MM.1S (cell line): ENCODE measurements at regions not wholly inside any gene's neighbourhood (a gene's known extent, or its start where the extent isn't known, plus 50 kb on each side); places are given as distances from the start of the nearest gene placed in this dataset.

Experiments
- DNase-seq: peaks from one replicate; pipeline ENCODE4 v3.0.0-alpha.2; 2015
- H2AFZ ChIP-seq: fragments of 300-600 bp; sonication (generic); 2 replicates; pipeline ENCODE4 v1.6.0; 2016; ENCODE audit warnings: antibody characterized with exemption, low read length
- H3F3A ChIP-seq: fragments of 300-600 bp; sonication (generic); 2 replicates; pipeline ENCODE4 v1.6.1; 2016; ENCODE audit warnings: mild to moderate bottlenecking, antibody characterized with exemption, low read length, moderate library complexity, mixed read lengths; ENCODE audit not compliant: insufficient read depth
- H3K27ac ChIP-seq: fragments of 300-600 bp; sonication (generic); 2 replicates; pipeline ENCODE4 v1.5.1; 2016; ENCODE audit warnings: mild to moderate bottlenecking, low read length
- H3K27me3 ChIP-seq: fragments of 300-600 bp; sonication (generic); replicated peaks from 2 replicates; pipeline ENCODE4 v1.6.0; 2016; ENCODE audit warnings: low read length; ENCODE audit not compliant: insufficient read depth
- H3K36me3 ChIP-seq: fragments of 300-600 bp; sonication (generic); replicated peaks from 2 replicates; pipeline ENCODE4 v1.6.1; 2016; ENCODE audit warnings: mild to moderate bottlenecking, low read length, mixed read lengths; ENCODE audit not compliant: insufficient read depth
- H3K4me1 ChIP-seq: fragments of 300-600 bp; sonication (generic); 2 replicates; pipeline ENCODE4 v1.6.1; 2016; ENCODE audit warnings: low read length, mixed read lengths
- H3K4me2 ChIP-seq: fragments of 300-600 bp; sonication (generic); 2 replicates; pipeline ENCODE4 v1.6.0; 2016; ENCODE audit warnings: low read depth, low read length
- H3K4me3 ChIP-seq: fragments of 300-600 bp; sonication (generic); 2 replicates; pipeline ENCODE4 v1.5.1; 2016; ENCODE audit warnings: low read length, mixed read lengths
- H3K79me2 ChIP-seq: fragments of 300-600 bp; sonication (generic); 2 replicates; pipeline ENCODE4 v1.6.1; 2016; ENCODE audit warnings: mixed run types, low read length, mixed read lengths
- H3K9ac ChIP-seq: fragments of 300-600 bp; sonication (generic); 2 replicates; pipeline ENCODE4 v1.6.1; 2016; ENCODE audit warnings: low read length, mixed read lengths
- H3K9me2 ChIP-seq: fragments of 300-600 bp; sonication (generic); replicated peaks from 2 replicates; pipeline ENCODE4 v1.6.1; 2016; ENCODE audit warnings: mild to moderate bottlenecking, low read length, mixed read lengths; ENCODE audit not compliant: insufficient read depth
- H3K9me3 ChIP-seq: fragments of 300-600 bp; sonication (generic); replicated peaks from 2 replicates; pipeline ENCODE4 v1.6.1; 2016; ENCODE audit warnings: mild to moderate bottlenecking, low read length, mixed read lengths; ENCODE audit not compliant: insufficient read depth
- H4K20me1 ChIP-seq: fragments of 300-600 bp; sonication (generic); 2 replicates; pipeline ENCODE4 v1.6.1; 2016; ENCODE audit warnings: mild to moderate bottlenecking, low read length, moderate library complexity, mixed read lengths; ENCODE audit not compliant: insufficient read depth
- EZH2 ChIP-seq: fragments of 300-600 bp; sonication (generic); optimal IDR thresholded peaks from 2 replicates; pipeline ENCODE3; 2017; ENCODE audit warnings: low read depth, mild to moderate bottlenecking, antibody characterized with exemption, low read length, mixed read lengths
- EZH2phosphoT487 ChIP-seq: fragments of 300-600 bp; sonication (generic); IDR thresholded peaks from 2 replicates; pipeline ENCODE4 v1.6.1; 2018; ENCODE audit warnings: antibody characterized with exemption, low read length
- TF ChIP-seq, protein P1 (sequence below): fragments of 300-600 bp; sonication (generic); IDR thresholded peaks from 2 replicates; pipeline ENCODE4 v1.5.1; 2016; ENCODE audit warnings: antibody characterized with exemption, low read length, mixed read lengths

- no peaks in the 10 kb centered on the region for H3K79me2 ChIP-seq
- H3K36me3 ChIP-seq = no peaks in the 10 kb centered on the region
- no peaks in the 10 kb centered on the region for H3K9me2 ChIP-seq
- no peak for DNase-seq
- H3K27ac ChIP-seq = no peak overlapping the region
- TF ChIP-seq EZH2phosphoT487 (no peak), EZH2 (no peak)
- TF ChIP-seq, protein P1, sequence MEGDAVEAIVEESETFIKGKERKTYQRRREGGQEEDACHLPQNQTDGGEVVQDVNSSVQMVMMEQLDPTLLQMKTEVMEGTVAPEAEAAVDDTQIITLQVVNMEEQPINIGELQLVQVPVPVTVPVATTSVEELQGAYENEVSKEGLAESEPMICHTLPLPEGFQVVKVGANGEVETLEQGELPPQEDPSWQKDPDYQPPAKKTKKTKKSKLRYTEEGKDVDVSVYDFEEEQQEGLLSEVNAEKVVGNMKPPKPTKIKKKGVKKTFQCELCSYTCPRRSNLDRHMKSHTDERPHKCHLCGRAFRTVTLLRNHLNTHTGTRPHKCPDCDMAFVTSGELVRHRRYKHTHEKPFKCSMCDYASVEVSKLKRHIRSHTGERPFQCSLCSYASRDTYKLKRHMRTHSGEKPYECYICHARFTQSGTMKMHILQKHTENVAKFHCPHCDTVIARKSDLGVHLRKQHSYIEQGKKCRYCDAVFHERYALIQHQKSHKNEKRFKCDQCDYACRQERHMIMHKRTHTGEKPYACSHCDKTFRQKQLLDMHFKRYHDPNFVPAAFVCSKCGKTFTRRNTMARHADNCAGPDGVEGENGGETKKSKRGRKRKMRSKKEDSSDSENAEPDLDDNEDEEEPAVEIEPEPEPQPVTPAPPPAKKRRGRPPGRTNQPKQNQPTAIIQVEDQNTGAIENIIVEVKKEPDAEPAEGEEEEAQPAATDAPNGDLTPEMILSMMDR = no peak
- H2AFZ ChIP-seq = no peak overlapping the region
- H3K4me2 ChIP-seq = no peak overlapping the region
- peaks cover 6% of the 10 kb centered on the region; the same call in 1 of the 2 replicates for H3K27me3 ChIP-seq
- no peak overlapping the region for H3K9ac ChIP-seq
- no peaks in the 10 kb centered on the region for H3K9me3 ChIP-seq
- no peaks in the 10 kb centered on the region for H3K4me1 ChIP-seq
- no peak overlapping the region for H3K4me3 ChIP-seq
- no peaks in the 10 kb centered on the region for H4K20me1 ChIP-seq
- H3F3A ChIP-seq = no peaks in the 10 kb centered on the region
Observed at GRCh38 chr4:1556541-1557220, 127.4 kb downstream of the FAM53A start.

DNA sequence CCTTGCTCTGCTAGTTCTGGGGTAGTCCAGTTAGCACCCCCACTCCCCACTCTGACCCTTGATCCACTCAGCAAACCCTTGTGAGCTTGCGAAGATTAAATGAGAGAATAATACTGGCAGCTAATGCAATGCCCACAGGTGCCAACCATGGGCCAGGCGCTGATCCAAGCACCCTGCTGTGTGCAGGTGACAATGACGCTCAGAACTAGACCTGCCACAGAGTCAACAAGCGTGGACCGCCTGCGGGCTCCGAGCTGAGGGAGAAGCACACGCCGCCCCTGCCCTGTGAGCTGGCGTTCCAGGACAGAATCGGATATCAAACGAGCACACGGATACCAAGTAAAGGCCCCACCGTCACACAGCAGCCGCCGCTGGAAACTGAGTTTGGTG, 129.2 kb downstream of the FAM53A start:
- Histone ChIP-seq H3K27ac (no peak overlapping the region), H4K20me1 (no peaks in the 10 kb centered on the region), H3K4me1 (no peaks in the 10 kb centered on the region), H3K9me3 (no peaks in the 10 kb centered on the region), H3K9ac (no peak overlapping the region), H3K36me3 (no peaks in the 10 kb centered on the region), H3F3A (no peaks in the 10 kb centered on the region), H3K9me2 (no peaks in the 10 kb centered on the region), H3K79me2 (no peaks in the 10 kb centered on the region), H2AFZ (no peak overlapping the region), H3K27me3 (peaks cover 6% of the 10 kb centered on the region; the same call in 1 of the 2 replicates), H3K4me3 (no peak overlapping the region), H3K4me2 (no peak overlapping the region)
- DNase-seq = no peak
- TF ChIP-seq, protein P1 = no peak
- TF ChIP-seq EZH2 = no peak
- no peak for TF ChIP-seq EZH2phosphoT487

DNA sequence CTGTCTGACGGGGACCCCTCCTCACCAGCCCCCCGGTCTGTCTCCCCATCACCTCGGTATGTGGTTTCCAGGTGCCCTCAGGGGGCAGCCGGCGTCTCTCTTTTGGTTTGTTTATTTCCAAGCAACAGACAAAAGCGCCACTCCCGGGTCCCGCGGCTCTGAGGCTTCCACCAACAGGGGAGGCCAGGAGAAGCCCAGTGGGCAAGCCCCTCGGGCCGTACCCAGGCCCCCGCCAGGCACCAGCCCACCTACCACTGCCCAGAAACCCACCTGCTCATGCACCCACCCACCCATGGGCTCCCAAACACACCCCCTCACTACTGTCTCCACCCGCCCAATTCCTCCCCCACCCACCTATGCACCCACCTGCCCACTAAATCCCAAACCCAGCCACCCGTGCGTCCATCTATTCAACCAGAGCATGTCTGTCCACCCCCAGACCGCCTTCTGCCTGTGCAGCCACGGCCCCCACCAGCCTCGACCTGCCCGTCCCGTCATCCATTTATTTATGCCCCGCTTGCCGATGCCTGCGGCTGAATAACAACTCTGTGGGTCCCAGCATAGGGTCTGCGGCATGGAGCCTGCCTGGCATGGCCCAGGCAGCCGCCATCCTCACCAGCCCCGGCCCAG, 129.8 kb downstream of the FAM53A start:
- no peak for TF ChIP-seq EZH2phosphoT487
- TF ChIP-seq EZH2 = no peak
- TF ChIP-seq, protein P1 = no peak
- DNase-seq = no peak
- no peaks in the 10 kb centered on the region for H3F3A ChIP-seq
- H3K9me3 ChIP-seq = no peaks in the 10 kb centered on the region
- no peaks in the 10 kb centered on the region for H4K20me1 ChIP-seq
- H2AFZ ChIP-seq = no peak overlapping the region
- no peak overlapping the region for H3K9ac ChIP-seq
- no peak overlapping the region for H3K27ac ChIP-seq
- H3K4me3 ChIP-seq = no peak overlapping the region
- peaks cover 6% of the 10 kb centered on the region; the same call in 1 of the 2 replicates for H3K27me3 ChIP-seq
- H3K4me2 ChIP-seq = no peak overlapping the region
- H3K36me3 ChIP-seq = no peaks in the 10 kb centered on the region
- no peaks in the 10 kb centered on the region for H3K4me1 ChIP-seq
- H3K79me2 ChIP-seq = no peaks in the 10 kb centered on the region
- no peaks in the 10 kb centered on the region for H3K9me2 ChIP-seq
